NCI-H526 treated with DMSO at 0.1 percent for 48 hours (cell line): ENCODE measurements at regions not wholly inside any gene's neighbourhood (a gene's known extent, or its start where the extent isn't known, plus 50 kb on each side); places are given as distances from the start of the nearest gene placed in this dataset.
A peak's percentile ranks its signal among the peaks of the same experiment; 100 is the strongest.

Experiments
- DNase-seq: peaks from one replicate; lab custom pipeline; 2025; lab: John Stamatoyannopoulos, UW

GRCh38 chr6:78505178-78505577, 362.2 kb upstream of the IRAK1BP1 start:
- DNase-seq: no peak

GRCh38 chr6:78511009-78511408, 356.3 kb upstream of the IRAK1BP1 start:
- no peak for DNase-seq

- no peak for DNase-seq
Measured at GRCh38 chr6:78513856-78514255, 353.5 kb upstream of the IRAK1BP1 start.

GRCh38 chr6:78515271-78515670, 352.1 kb upstream of the IRAK1BP1 start:
- no peak for DNase-seq

GRCh38 chr6:78517399-78517798, 350.0 kb upstream of the IRAK1BP1 start:
- no peak for DNase-seq

- no peak for DNase-seq
Measured at GRCh38 chr6:78523622-78524021, 343.7 kb upstream of the IRAK1BP1 start.

- no peak for DNase-seq
Measured at GRCh38 chr6:78525976-78526375, 341.4 kb upstream of the IRAK1BP1 start.

- no peak for DNase-seq
Measured at GRCh38 chr6:78526432-78526831, 340.9 kb upstream of the IRAK1BP1 start.

GRCh38 chr6:78528926-78529325, 338.4 kb upstream of the IRAK1BP1 start:
- DNase-seq: no peak

- DNase-seq: no peak
Measured at GRCh38 chr6:78530208-78530607, 337.1 kb upstream of the IRAK1BP1 start.

- DNase-seq: no peak
Measured at GRCh38 chr6:78533426-78533825, 333.9 kb upstream of the IRAK1BP1 start.

GRCh38 chr6:78533876-78534275, 333.5 kb upstream of the IRAK1BP1 start:
- no peak for DNase-seq

- no peak for DNase-seq
Measured at GRCh38 chr6:78538002-78538401, 329.3 kb upstream of the IRAK1BP1 start.

- DNase-seq: peak; percentile 61
Measured at GRCh38 chr6:78547636-78548035, 319.7 kb upstream of the IRAK1BP1 start.

GRCh38 chr6:78551361-78551760, 316.0 kb upstream of the IRAK1BP1 start:
- no peak for DNase-seq

GRCh38 chr6:78552435-78552834, 314.9 kb upstream of the IRAK1BP1 start:
- no peak for DNase-seq

GRCh38 chr6:78554341-78554740, 313.0 kb upstream of the IRAK1BP1 start:
- no peak for DNase-seq

GRCh38 chr6:78559056-78559455, 308.3 kb upstream of the IRAK1BP1 start:
- DNase-seq: no peak

GRCh38 chr6:78561015-78561414, 306.3 kb upstream of the IRAK1BP1 start:
- no peak for DNase-seq

GRCh38 chr6:78565997-78566396, 301.4 kb upstream of the IRAK1BP1 start:
- no peak for DNase-seq

GRCh38 chr6:78570044-78570443, 297.3 kb upstream of the IRAK1BP1 start:
- no peak for DNase-seq

GRCh38 chr6:78577585-78577984, 289.8 kb upstream of the IRAK1BP1 start:
- no peak for DNase-seq

GRCh38 chr6:78578430-78578829, 288.9 kb upstream of the IRAK1BP1 start:
- DNase-seq: no peak

GRCh38 chr6:78580923-78581322, 286.4 kb upstream of the IRAK1BP1 start:
- DNase-seq: no peak

- DNase-seq: no peak
Measured at GRCh38 chr6:78583079-78583478, 284.3 kb upstream of the IRAK1BP1 start.
